ENCODE measurements at regions not wholly inside any gene's neighbourhood (a gene's known extent, or its start where the extent isn't known, plus 50 kb on each side); places are given as distances from the start of the nearest gene placed in this dataset.

DNA sequence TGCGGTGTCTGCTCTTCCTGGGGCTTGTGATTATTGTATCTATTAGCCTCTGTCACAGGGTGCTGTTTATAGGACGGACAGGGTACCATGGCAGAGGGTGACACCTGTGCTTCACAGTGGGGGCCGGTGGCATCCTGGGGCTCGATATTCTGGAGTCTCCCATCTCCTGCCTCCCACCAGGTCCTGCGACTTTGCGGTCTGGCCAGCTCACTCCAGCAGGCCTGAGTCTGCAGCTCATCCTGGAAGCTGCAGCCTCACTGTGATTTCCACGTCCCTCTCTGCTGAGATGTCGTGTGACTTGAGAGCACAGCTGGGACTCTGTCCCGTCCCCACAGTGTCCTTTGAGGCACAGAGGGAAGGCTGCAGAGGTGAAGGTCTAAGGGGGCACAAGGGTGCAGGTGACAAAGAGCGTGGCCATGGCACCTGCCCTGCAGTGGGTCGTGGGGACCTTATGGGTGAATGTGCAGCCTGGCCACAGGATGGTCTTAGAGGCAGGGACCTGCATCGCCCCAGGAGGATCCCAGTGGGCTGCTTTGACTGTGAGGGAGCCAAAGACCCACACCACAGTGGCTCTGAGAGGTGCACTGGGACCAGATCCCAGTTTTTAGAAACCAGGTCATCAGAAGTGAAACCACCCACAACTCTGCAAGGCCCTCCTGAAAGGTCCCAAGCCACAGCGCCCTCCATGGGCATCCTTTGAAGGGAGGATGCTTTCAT, 172.8 kb downstream of the KLF13 start:
- ATAC-seq (no peak), DNase-seq (no peak)
- H3K36me3 Mint-ChIP-seq (ENCODE audit: low read depth), result no peaks in the 10 kb centered on the region
- no peak overlapping the region for H3K27ac Mint-ChIP-seq
- ChIA-PET POLR2A (no interaction called here), CTCF (interaction anchor here (1.1 to 3.0 kb wide), 2 partner anchors 10 to 11 kb away, joined by 3 to 13 read pairs; no protein-coding TSS in a partner anchor)
- TF ChIP-seq, protein P1, sequence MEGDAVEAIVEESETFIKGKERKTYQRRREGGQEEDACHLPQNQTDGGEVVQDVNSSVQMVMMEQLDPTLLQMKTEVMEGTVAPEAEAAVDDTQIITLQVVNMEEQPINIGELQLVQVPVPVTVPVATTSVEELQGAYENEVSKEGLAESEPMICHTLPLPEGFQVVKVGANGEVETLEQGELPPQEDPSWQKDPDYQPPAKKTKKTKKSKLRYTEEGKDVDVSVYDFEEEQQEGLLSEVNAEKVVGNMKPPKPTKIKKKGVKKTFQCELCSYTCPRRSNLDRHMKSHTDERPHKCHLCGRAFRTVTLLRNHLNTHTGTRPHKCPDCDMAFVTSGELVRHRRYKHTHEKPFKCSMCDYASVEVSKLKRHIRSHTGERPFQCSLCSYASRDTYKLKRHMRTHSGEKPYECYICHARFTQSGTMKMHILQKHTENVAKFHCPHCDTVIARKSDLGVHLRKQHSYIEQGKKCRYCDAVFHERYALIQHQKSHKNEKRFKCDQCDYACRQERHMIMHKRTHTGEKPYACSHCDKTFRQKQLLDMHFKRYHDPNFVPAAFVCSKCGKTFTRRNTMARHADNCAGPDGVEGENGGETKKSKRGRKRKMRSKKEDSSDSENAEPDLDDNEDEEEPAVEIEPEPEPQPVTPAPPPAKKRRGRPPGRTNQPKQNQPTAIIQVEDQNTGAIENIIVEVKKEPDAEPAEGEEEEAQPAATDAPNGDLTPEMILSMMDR (IDR thresholded peaks at IDR 0.05), result no peak
- no peaks in the 10 kb centered on the region for H3K9me3 Mint-ChIP-seq
- no peaks in the 10 kb centered on the region for H3K27me3 Mint-ChIP-seq
- intact Hi-C loops (cut with micrococcal nuclease), result no loop called here
- no peak overlapping the region for H3K4me3 Mint-ChIP-seq
- H3K4me1 Mint-ChIP-seq (ENCODE audit: low read depth), result peaks cover 5% of the 10 kb centered on the region

DNA sequence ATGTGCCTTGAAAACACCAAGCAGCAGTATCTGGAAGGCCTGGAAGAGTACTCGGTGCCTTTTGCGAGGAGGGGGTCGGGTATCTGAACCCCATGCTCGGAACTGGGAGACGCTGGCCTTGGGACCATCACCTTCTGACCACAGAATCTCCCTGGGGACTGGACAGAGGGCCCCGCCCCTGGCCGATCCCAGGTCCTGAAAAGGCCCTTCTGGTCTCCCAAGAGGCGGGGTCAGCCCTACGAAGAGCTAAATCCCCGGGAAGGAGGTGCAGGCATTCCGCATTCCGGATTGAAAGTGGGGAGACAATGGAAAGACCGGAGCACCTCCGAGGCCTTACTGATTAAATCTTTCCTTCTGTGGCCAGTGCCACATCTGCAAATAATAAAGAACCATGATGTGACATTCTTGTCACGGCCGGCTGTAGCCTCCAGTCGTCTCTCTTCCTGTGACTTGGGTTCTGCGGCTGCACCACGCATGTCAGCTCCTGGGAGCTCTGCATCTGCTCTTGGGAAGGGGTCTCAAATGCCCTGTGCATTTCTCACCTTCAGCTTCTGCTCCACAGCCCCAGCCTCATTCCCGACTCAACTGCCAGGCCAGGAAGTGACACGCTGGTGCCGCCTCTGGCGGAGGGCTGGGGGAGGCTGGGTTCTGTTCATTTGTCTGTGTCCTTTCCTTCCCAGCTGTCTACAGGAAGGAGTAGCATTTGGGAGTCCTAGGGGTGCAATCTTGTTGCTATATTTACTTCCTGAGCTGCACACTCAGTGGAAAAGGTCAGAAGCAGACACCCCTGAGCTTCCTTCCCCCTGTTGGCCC, 173.5 kb downstream of the KLF13 start:
- Mint-ChIP-seq H3K36me3 (ENCODE audit: low read depth) (no peaks in the 10 kb centered on the region), H3K4me3 (no peak overlapping the region), H3K27me3 (no peaks in the 10 kb centered on the region), H3K4me1 (ENCODE audit: low read depth) (peaks cover 5% of the 10 kb centered on the region), H3K27ac (no peak overlapping the region), H3K9me3 (no peaks in the 10 kb centered on the region)
- TF ChIP-seq, protein P1 (IDR thresholded peaks at IDR 0.05), result no peak
- intact Hi-C loops (cut with micrococcal nuclease), result no loop called here
- CTCF ChIA-PET, result interaction anchor here (0.9 to 1.7 kb wide), 5 partner anchors 10 to 300 kb away, joined by 3 to 8 read pairs (median 4); no protein-coding TSS in a partner anchor
- no peak for DNase-seq
- no peak for ATAC-seq
- POLR2A ChIA-PET, result no interaction called here

DNA sequence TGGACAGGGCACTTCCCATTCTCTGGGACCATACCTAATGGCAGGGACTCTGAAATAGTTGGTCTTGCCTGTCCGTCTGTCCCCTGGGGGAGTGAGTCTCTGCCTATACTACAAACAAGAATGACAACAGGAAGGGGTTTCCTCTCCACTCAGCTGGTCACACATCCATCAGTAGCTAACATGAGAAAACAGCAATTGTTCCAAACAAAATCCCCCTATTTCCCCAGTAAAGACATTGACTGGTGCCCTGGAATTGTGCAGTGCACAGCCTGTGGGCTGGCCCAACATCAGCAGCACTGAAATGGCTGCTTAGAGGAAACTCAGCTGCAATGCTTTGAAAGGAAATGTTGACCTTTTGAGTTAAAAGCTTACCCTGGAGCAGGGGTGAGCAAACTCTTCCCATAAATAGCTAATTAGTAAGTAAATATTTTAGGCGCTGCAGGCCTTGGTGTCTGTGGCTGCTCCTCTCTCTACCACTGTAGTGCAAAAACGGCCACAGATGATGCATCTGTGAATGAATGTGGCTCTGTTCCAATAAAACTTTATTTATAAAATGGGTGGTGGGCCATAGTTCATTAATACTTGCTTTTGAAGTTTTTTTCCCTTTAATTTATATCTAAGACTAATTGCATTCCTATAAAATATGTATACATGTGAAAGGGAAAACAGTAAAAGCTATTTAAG, 174.3 kb downstream of the KLF13 start:
- Mint-ChIP-seq H3K4me1 (ENCODE audit: low read depth) (peaks cover 5% of the 10 kb centered on the region), H3K9me3 (no peaks in the 10 kb centered on the region), H3K36me3 (ENCODE audit: low read depth) (no peaks in the 10 kb centered on the region), H3K27me3 (no peaks in the 10 kb centered on the region), H3K27ac (no peak overlapping the region), H3K4me3 (no peak overlapping the region)
- ATAC-seq (no peak), DNase-seq (no peak)
- intact Hi-C loops (cut with micrococcal nuclease), result no loop called here
- ChIA-PET POLR2A (no interaction called here), CTCF (interaction anchor here (0.7 to 1.7 kb wide), 6 partner anchors 10 to 300 kb away, joined by 3 to 8 read pairs (median 4); no protein-coding TSS in a partner anchor)
- TF ChIP-seq, protein P1 (IDR thresholded peaks at IDR 0.05), result no peak

DNA sequence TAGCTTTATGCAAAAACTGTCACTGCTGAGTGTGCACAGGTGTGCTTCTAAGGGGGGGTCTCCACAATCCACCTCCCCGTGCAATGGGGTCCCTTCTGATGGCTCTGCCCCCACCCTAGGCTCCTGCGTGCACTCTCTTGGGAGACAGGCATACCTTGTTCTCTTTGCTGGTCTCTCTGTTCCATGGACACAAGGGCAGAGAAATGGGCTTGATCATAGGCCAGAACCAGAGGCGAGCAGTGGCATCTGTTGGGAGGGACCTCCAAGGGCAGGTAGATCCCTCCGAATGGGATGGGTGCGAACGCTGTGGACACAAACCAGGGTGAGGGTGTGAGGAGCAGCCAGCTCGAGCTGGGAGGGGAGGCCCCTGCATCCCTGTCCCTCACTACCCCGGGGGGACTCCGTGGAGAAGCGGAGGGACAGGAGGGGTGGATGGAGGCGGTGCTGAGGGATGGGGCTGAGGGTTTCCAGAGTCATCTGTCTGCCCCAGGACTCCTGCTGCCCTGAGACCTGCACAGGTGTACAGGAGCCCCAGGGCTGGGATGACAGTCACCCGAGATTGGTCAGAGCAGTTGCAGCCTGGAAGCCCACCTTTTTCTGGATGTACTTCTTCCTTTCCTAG, 175.0 kb downstream of the KLF13 start:
- POLR2A ChIA-PET, result no interaction called here

More for the DNA sequence above, 175.0 kb downstream of the KLF13 start:
- ATAC-seq (no peak), DNase-seq (no peak)
- H3K36me3 Mint-ChIP-seq (ENCODE audit: low read depth), result no peaks in the 10 kb centered on the region
- no peaks in the 10 kb centered on the region for H3K27me3 Mint-ChIP-seq
- intact Hi-C loops (cut with micrococcal nuclease), result no loop called here
- CTCF ChIA-PET, result interaction anchor here (0.7 to 1.7 kb wide), 3 partner anchors 11 to 301 kb away, joined by 3 to 8 read pairs (median 4); no protein-coding TSS in a partner anchor
- H3K9me3 Mint-ChIP-seq, result no peaks in the 10 kb centered on the region
- no peak overlapping the region for H3K4me3 Mint-ChIP-seq
- peaks cover 5% of the 10 kb centered on the region for H3K4me1 Mint-ChIP-seq (ENCODE audit: low read depth)
- TF ChIP-seq, protein P1 (IDR thresholded peaks at IDR 0.05), result no peak
- no peak overlapping the region for H3K27ac Mint-ChIP-seq

All from activated CD8-positive, alpha-beta T cell treated with anti-CD3 and anti-CD28 coated beads for 36 hours (primary cell).